Skeletal muscle satellite cell (primary cell): ENCODE measurements at regions not wholly inside any gene's neighbourhood (a gene's known extent, or its start where the extent isn't known, plus 50 kb on each side); places are given as distances from the start of the nearest gene placed in this dataset.

Experiments used
- H3K27me3 ChIP-seq: 2 replicates; pipeline ENCODE4 v1.7.0; 2013; ENCODE audit warnings: low read length; ENCODE audit not compliant: control insufficient read depth, insufficient read depth
- H3K36me3 ChIP-seq: 2 replicates; pipeline ENCODE4 v1.7.0; 2013; ENCODE audit warnings: mild to moderate bottlenecking, control low read depth, low read length; ENCODE audit not compliant: insufficient read depth
- H3K4me1 ChIP-seq: 2 replicates; pipeline ENCODE4 v1.7.0; 2013; ENCODE audit warnings: low read length; ENCODE audit not compliant: control insufficient read depth, insufficient read depth
- H3K4me2 ChIP-seq: 2 replicates; pipeline ENCODE4 v1.7.0; 2013; ENCODE audit warnings: mild to moderate bottlenecking, low read length
- H3K4me3 ChIP-seq: 2 replicates; pipeline ENCODE4 v1.7.0; 2013; ENCODE audit warnings: low read length
- H3K9ac ChIP-seq: 2 replicates; pipeline ENCODE4 v1.7.0; 2013; ENCODE audit warnings: mild to moderate bottlenecking, low read depth, low read length, moderate library complexity
- H3K9me3 ChIP-seq: replicated peaks from 2 replicates; pipeline ENCODE4 v1.7.0; 2013; ENCODE audit warnings: mild to moderate bottlenecking, control low read depth, low read length

DNA sequence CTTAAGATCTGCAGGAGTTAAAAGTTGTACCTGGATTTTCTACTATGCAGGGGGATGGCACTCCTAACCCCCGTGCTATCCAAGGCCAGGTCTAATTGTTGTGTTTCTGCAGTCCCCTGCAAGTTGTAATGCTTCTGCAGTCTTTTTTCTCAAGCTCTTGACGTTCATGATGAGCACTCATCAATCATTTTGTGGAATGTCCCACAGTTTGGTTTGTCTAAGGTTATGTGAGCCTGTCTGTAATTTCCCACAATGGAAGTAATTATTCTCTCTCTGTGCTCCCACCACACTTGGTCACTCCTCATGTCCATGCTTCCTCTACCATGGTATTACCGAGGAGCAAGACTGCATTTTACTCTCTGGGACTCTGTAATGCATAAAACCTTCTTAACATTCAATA lies 107.6 kb upstream of the SSTR4 start:
- no peak overlapping the region for H3K4me3 ChIP-seq
- H3K4me2 ChIP-seq: no peak overlapping the region
- peaks cover 5% of the 10 kb centered on the region for H3K27me3 ChIP-seq
- no peaks in the 10 kb centered on the region for H3K9me3 ChIP-seq
- H3K4me1 ChIP-seq: peaks cover 30% of the 10 kb centered on the region
- no peak overlapping the region for H3K9ac ChIP-seq
- no peaks in the 10 kb centered on the region for H3K36me3 ChIP-seq

DNA sequence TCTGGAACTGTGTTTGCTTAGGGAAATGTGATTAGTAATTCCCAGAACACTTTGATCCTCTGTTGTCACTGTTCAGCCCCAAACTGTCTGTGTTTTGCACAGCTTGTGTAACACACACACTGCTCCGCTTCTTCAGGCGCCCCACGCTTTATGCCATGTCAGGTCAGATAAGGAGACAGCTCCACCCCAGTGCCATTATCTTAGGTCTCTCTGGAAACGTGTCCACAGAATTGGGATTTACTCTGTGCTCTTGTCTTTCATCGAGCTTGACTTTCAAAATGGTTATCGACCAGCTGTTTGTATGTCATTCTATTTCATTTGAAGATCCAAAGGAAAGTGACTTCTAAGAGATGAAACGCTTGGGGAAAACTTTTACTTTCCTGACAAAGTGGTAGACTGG lies 106.4 kb upstream of the SSTR4 start:
- Histone ChIP-seq H3K9me3 (no peaks in the 10 kb centered on the region), H3K27me3 (peaks cover 5% of the 10 kb centered on the region), H3K4me1 (peaks cover 19% of the 10 kb centered on the region), H3K4me2 (no peak overlapping the region), H3K4me3 (no peak overlapping the region), H3K9ac (no peak overlapping the region), H3K36me3 (no peaks in the 10 kb centered on the region)

DNA sequence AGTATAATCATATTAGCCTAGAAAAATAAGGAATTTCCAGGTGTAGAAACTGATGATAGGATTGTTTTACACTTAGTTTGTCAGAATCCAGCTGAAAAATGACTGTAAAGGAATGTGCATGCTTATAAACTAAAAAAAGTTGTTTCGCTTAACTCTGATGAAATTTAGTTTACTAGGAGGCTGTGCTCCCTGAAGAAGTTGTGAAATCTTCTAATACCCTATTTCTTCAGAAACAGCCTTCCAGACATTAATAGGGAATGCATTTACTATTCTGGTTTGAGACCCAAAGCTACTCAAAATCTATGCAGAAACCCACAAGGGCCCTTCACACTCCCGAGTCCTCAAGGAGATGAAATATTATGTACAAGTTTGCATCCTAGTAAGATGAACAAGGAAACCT lies 105.5 kb upstream of the SSTR4 start:
- no peak overlapping the region for H3K4me3 ChIP-seq
- no peak overlapping the region for H3K9ac ChIP-seq
- no peaks in the 10 kb centered on the region for H3K36me3 ChIP-seq
- peaks cover 13% of the 10 kb centered on the region for H3K4me1 ChIP-seq
- no peak overlapping the region for H3K4me2 ChIP-seq
- peaks cover 5% of the 10 kb centered on the region for H3K27me3 ChIP-seq
- no peaks in the 10 kb centered on the region for H3K9me3 ChIP-seq

DNA sequence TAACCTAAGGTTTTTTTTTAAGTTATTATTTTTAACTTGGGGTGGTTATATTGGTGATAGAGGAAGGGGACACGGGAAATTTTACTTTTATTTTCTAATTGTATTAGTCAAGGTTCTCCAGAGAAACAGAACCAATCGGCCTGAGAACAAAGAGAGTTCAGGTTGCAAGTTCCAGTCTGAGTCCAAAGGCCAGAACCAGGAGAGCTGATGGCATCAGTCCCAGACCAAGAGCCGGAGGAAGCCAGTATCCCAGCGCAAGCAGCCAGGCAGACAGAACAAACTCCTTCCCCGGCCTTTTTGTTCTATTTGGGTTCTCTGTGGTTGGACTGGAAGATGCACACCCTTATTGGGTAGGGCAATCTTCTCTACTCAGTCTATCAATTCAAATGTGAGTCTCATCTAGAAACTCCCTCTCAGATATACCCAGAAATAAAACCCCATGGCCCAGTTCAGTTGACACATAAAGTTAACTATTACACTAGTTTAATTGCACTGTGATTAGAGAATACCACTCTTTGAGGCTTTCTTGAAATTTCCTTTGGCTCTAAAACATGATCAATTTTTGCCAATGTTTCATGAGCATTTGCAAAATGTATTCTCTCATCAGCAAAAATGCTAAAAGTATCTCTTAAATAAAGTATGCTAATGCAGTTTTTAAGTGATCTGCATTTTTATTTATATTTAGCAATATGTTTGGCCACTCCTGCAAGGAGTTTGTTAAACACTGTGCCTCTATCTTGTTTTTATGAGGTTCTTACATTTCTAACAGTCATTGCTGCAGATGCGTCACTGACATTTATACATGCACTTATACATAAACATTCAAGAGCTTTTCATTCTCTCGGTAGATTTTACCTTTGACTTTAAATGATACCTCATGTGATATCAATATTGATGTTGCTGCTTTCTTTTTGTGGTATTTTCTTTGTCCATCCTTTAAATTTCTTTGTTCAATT lies 103.2 kb upstream of the SSTR4 start:
- Histone ChIP-seq H3K4me3 (no peak overlapping the region), H3K9me3 (no peaks in the 10 kb centered on the region), H3K4me1 (no peaks in the 10 kb centered on the region), H3K9ac (no peak overlapping the region), H3K36me3 (no peaks in the 10 kb centered on the region), H3K4me2 (no peak overlapping the region), H3K27me3 (peaks cover 5% of the 10 kb centered on the region)

DNA sequence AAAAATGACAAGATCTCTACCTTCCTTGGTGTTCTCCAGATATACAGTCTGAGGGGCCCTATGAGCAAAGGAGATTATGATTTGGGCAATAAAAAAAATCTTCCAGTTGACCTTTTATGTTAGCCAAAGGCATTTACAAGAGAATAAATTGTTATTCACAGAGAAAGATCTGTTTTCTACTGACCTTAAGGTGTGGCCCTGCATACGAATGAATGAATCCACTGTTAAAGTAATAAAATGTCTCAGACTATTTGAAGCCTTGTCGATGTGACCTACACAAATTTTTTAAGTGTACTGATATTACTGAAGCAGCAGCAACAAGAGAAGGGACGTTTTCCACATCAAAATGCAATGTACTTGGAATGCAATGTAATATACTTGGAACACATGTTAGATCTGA lies 95.9 kb upstream of the SSTR4 start:
- H3K9ac ChIP-seq: no peak overlapping the region
- no peaks in the 10 kb centered on the region for H3K4me1 ChIP-seq
- H3K27me3 ChIP-seq: peaks cover 6% of the 10 kb centered on the region
- H3K4me2 ChIP-seq: no peak overlapping the region
- H3K9me3 ChIP-seq: no peaks in the 10 kb centered on the region
- no peaks in the 10 kb centered on the region for H3K36me3 ChIP-seq
- H3K4me3 ChIP-seq: no peak overlapping the region

DNA sequence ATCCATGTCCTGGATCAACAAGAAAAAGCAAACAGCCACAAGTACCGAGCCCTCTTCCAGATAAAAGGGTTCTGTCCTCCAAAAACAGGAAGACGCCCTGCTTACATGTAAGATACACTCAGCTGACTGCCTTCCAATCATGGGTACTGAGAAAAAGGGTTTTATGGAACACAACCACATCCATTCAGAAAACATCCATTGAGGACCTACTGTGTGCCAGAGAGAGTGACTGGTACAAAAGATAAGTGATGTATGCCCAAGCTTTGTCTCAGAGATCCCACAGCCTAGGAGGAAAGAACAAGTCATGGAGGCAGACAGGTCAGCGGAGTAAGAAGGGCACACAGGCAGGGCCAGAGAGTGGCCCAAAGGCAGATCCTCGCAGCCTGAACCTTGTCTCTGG lies 94.8 kb upstream of the SSTR4 start:
- no peak overlapping the region for H3K4me3 ChIP-seq
- no peak overlapping the region for H3K9ac ChIP-seq
- H3K4me1 ChIP-seq: no peaks in the 10 kb centered on the region
- peaks cover 6% of the 10 kb centered on the region for H3K27me3 ChIP-seq
- H3K4me2 ChIP-seq: no peak overlapping the region
- H3K36me3 ChIP-seq: no peaks in the 10 kb centered on the region
- no peaks in the 10 kb centered on the region for H3K9me3 ChIP-seq

DNA sequence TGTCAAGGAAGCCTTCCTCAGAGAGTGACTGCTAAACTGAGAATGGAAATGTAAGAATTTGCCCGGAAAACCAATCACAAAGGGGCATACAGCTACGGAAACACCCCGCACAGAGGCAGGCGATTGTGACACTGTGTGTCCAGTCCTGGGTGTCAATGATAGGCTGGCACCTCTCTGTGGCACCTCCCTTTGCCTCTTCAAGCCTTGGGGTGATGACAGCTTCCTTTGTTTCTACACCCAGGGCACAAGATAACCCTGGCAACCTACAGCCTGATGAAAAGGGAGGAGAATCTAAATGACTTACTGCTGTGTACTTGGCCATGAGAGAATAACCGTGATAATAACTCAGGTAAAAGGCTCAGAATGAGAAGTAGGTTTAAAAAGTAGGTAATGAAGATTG lies 93.6 kb upstream of the SSTR4 start:
- H3K4me2 ChIP-seq: no peak overlapping the region
- no peak overlapping the region for H3K9ac ChIP-seq
- H3K36me3 ChIP-seq: no peaks in the 10 kb centered on the region
- no peaks in the 10 kb centered on the region for H3K9me3 ChIP-seq
- H3K4me3 ChIP-seq: no peak overlapping the region
- no peaks in the 10 kb centered on the region for H3K4me1 ChIP-seq
- peaks cover 6% of the 10 kb centered on the region for H3K27me3 ChIP-seq

DNA sequence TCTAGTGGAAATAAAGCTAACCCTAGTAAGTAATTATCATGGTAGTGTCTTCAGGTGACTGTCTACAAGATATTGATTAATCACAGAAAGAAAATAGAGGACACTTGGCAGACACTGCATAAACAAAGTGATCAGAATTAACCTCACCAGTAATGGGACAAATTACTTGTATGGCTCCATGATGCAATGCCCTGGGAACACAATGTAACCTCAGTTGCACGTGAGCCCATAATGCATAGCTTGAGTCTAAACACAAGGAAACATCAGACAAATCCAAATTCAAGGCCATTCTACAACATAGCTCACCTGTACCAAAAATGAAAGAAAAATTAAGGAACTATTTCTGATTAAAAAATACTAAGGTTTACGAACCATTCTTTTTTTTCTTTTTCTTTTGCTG lies 92.4 kb upstream of the SSTR4 start:
- peaks cover 4% of the 10 kb centered on the region for H3K4me1 ChIP-seq

DNA sequence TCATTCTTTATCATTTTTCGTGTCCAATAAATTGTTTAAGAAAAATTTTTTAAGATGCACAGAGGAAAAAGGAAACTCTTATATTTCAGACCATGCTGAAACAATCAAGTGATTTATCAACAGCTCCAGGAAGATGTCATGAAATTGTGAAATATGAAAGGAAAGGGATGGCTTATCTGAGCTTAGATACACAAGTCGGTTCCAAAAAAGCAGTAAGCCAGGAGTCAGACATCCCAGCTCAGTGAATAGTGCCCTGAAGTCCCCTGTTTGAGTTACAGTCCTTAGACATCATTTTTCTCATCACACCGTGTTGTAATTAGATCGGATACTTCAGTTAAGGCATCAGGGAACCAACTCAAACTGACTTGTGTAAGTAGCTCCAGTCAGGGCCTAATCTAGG lies 91.0 kb upstream of the SSTR4 start:
- Histone ChIP-seq H3K27me3 (peaks cover 3% of the 10 kb centered on the region), H3K4me3 (no peak overlapping the region), H3K4me2 (no peak overlapping the region), H3K9me3 (no peaks in the 10 kb centered on the region), H3K9ac (no peak overlapping the region), H3K36me3 (no peaks in the 10 kb centered on the region), H3K4me1 (peaks cover 4% of the 10 kb centered on the region)

More for the DNA sequence above, 92.4 kb upstream of the SSTR4 start:
- Histone ChIP-seq H3K27me3 (peaks cover 6% of the 10 kb centered on the region), H3K36me3 (no peaks in the 10 kb centered on the region), H3K9ac (no peak overlapping the region), H3K4me3 (no peak overlapping the region), H3K4me2 (no peak overlapping the region), H3K9me3 (no peaks in the 10 kb centered on the region)

DNA sequence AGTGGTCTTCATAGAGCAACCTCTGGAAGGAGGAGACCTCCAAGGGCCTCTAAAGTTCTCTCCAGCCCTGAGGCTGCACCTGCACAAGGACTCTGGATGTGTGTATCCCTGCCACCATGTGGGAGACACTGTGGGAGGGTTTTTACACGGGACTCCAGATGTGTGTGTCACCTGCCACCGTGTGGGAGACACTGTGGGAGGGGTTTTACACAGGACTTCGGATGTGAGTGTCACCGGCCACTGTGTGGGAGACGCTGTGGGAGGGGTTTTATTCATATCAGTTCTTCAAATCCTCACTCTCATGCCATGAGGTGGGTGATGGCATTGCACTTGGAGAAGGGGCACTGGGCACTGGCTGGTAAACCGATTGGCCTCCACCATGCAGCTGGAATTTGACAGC lies 90.2 kb upstream of the SSTR4 start:
- no peaks in the 10 kb centered on the region for H3K36me3 ChIP-seq
- H3K27me3 ChIP-seq: no peaks in the 10 kb centered on the region
- H3K9ac ChIP-seq: no peak overlapping the region
- no peak overlapping the region for H3K4me3 ChIP-seq
- no peak overlapping the region for H3K4me2 ChIP-seq
- peaks cover 4% of the 10 kb centered on the region for H3K4me1 ChIP-seq
- H3K9me3 ChIP-seq: no peaks in the 10 kb centered on the region

DNA sequence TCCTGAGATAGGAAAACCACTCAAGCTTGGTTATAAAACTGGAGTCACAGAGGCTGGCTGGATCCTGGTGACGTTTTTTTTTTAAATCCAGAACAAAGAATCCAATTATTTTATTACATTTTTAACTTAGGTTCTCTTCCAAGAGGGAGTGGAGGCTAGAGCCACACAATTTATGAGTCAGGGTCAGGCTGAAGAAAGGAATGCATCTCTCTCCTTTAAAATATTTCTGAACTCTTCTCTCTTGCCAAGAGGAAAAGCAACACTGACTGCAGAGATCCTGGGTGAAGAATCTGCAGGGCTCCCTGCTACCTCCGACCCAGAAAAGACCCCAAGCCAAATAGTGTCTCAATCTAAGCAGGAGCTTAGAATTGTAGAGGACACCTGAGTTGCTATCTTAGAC lies 88.5 kb upstream of the SSTR4 start:
- Histone ChIP-seq H3K36me3 (no peaks in the 10 kb centered on the region), H3K27me3 (no peaks in the 10 kb centered on the region), H3K9me3 (no peaks in the 10 kb centered on the region), H3K4me3 (no peak overlapping the region), H3K4me1 (peaks cover 4% of the 10 kb centered on the region), H3K9ac (no peak overlapping the region), H3K4me2 (no peak overlapping the region)
